NCI-H2227 treated with DMSO at 0.1 percent for 48 hours (cell line): ENCODE measurements at regions not wholly inside any gene's neighbourhood (a gene's known extent, or its start where the extent isn't known, plus 50 kb on each side); places are given as distances from the start of the nearest gene placed in this dataset.

ENCODE experiments used
- DNase-seq: peaks from one replicate; lab custom pipeline; 2025; lab: John Stamatoyannopoulos, UW

DNA sequence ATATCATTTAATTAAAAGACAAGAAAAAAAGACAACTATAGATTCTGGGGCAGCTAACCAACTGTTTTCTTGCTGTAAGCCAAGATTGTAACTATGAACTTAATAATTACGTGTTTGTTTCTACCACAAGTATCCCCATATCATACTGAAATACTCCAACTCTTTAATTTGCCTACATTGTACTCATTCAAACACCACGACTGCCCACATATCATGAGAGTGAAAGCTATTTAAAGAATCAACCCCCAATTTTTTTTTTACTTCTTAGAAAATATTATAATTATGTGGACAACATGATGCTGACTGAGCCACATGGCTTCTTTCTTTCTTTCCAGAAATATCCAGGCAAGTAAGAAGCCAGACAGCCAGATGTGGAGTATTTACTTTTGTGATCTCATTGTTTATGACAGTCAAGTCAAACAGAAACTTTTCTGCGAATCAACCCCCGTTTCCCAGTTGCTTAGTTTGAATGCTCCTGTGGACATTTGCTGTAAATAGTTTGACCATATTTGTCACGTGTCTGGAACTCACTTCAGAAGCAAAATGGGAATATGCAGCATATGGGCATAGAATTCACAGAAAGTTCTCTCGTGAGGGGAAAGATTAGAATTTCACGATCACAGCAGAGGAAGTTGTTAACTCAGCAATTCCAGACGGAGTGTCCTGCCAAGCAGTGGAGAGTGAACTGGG, 126.8 kb upstream of the PSMD7 start:
- DNase-seq = no peak

- DNase-seq = no peak
Observed at GRCh38 chr16:74169066-74169465, 127.5 kb upstream of the PSMD7 start.

DNA sequence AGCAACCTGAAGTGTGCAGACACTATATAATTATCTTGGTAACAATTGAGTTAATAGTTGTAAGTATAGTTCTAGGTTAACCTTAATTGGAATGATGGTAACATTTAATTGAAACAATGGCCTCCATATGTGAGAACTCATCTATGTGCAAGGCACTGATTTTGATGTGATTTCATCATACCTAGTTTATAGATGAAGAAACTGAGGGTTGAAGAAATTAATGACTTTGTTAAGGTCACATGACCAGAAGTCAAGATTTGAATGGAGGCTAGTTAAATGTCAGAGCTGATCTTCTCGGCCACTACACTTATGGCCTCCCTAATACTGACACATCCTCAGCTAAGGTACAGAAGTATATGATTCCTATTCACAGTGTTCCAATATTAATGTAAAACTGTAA, 128.2 kb upstream of the PSMD7 start:
- no peak for DNase-seq

GRCh38 chr16:74166456-74166855, 130.2 kb upstream of the PSMD7 start:
- DNase-seq = no peak

- DNase-seq = peak; percentile 44
Observed at GRCh38 chr16:74165566-74166080, 131.0 kb upstream of the PSMD7 start.

DNA sequence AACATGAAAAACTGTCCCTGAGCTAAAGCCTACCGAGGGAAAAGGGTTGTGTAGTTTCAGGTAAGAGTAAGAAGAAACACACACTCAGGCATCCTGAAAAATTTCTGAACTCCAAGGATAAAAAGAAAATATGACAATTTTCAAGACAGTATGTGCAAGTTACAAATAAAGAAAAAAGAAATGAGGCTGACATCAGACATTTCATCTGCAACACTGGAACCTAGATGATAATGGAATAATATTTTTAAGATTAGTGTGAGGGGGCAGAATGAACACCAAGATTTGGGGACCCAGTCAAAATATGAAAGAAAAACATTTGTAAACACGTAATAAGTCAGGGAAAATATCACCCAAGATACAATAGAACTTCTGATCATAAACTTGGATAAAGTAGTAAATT, 135.9 kb upstream of the PSMD7 start:
- no peak for DNase-seq

- no peak for DNase-seq
Observed at GRCh38 chr16:74153773-74154172, 142.8 kb upstream of the PSMD7 start.

DNA sequence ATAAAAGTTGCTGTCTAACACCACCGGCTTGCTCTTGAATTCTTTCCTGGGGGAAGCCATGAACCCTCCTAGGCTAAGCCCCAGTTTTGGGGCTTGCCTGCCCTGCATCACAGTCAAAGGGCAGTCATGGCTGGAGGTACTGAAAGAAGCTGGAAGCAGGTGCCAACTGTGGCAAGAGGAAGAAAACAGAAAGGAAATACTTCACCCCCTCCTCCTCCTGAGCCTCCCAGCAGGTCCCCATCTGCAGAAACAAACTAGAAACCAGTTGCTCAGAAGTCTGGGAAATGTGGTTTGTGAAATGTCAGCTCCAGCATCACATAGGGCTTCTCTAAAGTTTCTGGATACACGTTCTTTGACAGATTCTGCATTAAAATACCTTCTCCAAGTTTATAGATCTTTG, 150.0 kb upstream of the PSMD7 start:
- DNase-seq = no peak

- no peak for DNase-seq
Observed at GRCh38 chr16:74143171-74143570, 153.4 kb upstream of the PSMD7 start.

GRCh38 chr16:74141015-74141414, 155.6 kb upstream of the PSMD7 start:
- no peak for DNase-seq

DNA sequence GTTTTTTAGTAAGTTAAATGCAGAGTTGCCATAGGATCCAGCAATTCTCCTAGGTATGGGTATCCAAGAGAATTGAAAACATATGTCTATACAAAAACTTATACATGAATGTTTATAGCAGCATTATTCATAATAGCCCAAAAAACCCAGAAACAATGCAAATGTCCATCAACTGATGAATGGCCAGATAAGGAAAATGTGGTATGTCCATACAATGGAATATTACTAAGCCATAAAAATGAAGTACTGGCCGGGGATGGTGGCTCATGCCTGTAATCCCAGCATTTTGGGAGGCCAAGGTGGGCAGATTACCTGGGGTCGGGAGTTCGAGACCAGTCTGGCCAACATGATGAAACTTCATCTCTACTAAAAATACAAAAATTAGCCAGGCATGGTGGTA, 156.1 kb upstream of the PSMD7 start:
- no peak for DNase-seq

DNA sequence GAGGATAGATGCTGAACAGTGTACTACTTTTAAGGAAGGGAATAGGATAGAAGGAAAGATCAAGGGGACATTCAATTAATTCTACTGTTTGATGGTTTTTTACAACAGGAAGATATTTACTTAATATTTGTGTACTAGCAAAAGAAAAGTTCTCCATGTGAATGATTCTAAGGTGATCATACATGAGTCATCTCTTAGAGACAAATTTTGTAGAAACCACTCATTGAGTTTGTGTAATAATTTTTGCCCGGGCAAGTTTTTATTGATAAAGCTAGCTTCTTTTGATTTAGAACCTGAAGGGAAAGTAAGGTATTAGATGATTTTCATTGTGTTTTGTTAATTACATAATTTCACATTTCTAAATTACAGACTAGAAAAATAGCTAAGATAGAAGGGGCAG, 172.8 kb upstream of the PSMD7 start:
- no peak for DNase-seq

DNA sequence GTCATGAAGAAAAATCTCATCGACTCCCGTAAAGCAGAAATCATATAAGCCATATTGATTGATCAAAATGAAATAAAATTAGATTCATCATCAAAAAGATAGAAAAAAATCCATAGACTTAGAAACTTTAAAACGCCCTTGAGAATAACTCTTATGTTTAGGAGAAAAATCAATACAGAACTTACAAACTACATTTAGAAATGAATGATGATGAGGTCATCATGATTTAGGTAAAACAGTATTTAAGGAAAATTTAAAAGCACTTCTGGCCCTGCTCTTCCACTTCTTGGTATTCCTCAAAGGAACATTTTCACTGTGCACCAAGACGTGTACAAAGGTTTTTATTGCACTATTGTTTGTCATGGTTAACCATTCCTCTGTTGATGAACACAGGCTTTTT, 173.4 kb upstream of the PSMD7 start:
- no peak for DNase-seq

GRCh38 chr16:74117798-74118197, 178.8 kb upstream of the PSMD7 start:
- no peak for DNase-seq

- DNase-seq = no peak
Observed at GRCh38 chr16:74113545-74113944, 183.1 kb upstream of the PSMD7 start.

DNA sequence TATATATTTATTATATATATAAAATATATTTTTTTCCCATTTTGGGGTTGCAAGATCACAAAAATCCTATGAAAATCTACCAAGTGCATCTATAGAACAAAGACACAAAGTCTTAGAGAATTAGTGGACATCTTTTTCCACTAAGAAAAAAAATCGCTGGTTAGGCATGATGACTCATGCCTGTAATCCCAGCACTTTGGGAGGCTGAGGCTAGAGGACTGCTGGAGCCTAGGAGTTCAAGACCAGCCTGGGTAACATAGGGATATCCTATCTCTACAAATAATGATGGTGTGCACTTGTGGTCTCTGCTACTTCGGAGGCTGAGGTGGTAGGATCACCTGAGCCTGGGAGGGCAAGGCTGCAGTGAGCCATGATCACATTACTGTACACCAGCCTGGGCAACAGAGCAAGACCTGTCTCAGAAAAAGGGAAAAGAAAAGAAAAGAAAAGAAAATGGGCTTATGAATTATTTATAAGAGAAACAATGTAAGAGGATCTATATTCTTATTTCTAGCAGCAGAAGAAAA, 185.1 kb upstream of the PSMD7 start:
- DNase-seq = no peak

DNA sequence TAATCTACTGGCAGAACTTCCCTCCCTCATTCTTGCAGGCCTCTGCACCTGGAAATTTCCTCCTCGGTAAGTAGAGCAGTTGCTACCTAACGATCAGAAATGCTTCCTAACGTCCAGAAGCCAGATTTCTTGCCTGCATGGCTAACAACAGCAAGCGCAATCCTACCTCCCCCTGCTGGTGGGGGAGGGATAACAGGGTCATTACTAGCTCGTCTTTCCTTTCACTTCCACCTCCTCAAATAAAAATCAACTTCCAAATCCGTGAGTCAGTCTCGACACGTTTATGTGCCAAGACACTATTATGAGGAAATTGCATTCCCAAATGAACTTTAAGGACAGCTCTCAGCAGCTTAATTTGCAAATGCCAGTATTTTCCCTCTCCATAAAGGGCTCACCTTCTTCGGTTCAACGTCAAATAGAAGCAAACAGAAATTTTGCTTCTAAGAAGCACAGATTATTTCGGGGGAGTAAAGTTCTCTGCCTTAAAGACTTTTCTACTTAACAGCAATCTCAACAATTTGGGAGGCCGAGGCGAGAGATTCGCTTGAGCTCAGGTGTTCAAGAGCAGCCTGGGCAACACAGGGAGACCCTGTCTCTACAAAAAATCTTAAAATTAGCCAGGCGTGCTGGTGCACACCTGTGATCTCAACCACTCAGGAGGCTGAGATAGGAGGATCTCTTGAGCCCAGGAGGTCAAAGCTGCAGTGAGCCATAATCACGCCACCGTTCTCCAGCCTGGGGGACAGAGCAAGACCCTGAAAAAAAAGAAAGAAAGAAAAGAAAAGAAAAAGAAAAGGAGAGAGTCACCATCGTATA, 188.6 kb upstream of the PSMD7 start:
- peak; percentile 21 for DNase-seq

DNA sequence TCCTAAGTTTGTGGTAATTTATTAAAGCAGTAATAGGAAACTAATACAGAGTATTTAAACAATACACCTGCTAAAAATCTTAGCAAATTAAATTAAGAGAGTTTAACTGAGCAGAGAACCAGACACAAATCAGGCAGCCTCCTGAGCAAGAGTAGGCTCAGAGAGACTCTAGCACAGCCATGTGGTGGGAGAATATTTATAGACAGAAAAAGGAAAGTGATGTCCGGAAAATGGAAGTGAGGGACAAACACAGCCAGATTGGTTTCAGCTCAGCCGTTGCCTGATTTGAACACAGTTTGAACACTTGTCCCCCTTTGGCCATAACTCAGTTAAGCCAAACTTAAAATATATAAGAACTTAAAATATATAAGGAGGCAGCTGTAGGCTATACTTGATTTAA, 192.6 kb upstream of the PSMD7 start:
- no peak for DNase-seq

DNA sequence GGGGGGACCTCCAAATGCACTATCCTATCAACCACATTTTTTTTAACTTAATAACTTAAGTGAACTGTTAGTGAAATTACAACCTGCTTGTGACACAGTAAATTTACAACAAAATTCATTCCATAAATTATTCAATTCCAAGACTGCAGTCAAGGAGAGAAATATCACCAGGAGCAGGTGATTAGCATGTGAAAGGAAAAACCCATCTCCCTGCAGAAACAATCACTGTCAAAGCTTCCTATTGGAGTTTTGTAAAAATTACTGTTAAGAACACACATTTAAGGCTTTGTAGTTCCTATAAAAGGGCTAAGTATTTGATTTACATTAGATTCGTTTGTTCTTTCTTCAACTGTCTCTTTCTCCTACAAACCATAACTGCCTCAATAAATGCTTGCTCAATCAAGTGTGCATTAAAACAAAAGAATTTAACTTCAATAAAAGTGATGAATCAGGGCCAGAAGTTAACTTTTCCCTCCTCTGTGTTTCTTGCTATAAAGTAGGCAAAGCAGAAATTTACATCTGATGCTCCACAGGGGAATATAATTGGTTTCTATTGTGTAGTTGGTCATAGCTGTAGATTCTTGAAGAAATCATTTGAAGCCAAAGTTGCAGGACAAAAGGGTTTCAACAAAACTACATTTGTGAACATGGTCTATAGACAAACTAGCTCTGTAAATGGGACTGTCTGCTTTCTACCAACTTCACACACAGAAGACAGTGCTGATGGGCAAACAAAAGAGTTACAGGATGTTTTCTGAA, 195.1 kb upstream of the PSMD7 start:
- no peak for DNase-seq

DNA sequence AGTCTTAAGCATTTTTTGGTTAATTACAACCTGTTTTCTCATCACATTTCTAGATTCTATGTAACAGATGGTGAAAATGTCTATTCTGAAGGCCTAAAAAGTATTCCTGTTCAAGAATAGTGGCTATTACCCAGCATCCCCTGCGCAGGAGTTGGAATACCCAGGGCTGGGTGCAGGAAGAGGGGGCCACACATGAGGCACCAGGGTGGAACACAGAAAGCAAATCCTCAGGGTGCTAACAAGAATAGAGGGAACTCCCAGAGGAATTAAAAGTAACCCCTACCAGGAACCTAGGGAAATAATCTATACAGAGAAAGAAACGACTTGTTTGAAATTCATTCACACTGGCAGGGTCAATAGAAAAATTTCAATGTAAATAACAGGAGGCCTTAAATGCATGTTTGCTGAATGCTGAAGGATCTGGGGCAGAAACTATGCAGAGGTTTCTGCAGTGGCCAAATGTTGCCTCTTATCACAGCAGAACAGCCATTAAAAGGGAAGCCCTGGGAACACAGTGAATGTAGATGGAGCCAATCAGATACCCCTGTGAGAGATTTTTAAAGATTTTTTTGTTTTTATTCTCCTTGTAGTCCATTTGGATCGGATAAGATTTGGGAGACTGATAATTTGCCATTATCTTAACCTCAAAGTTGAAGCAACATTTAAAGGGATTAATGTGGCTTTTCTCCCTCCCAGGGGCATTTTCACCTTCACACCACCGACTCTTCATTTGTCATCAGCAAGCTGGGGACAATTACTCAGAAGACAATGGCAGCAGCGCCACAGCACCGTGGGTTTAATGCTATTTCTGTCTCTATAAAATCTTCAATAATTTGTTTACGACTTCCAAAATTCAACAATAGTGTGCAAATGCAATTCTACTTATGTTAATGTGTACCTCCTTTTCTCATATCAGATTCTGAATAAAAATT, 196.0 kb upstream of the PSMD7 start:
- DNase-seq = no peak

GRCh38 chr16:74099530-74099929, 197.1 kb upstream of the PSMD7 start:
- no peak for DNase-seq
